Epithelial cell of esophagus (primary cell): ENCODE measurements at regions not wholly inside any gene's neighbourhood (a gene's known extent, or its start where the extent isn't known, plus 50 kb on each side); places are given as distances from the start of the nearest gene placed in this dataset.

Experiments
- DNase-seq: peaks from one replicate; pipeline ENCODE4 v3.0.0; 2010; ENCODE audit warnings: low read depth
- H3K4me3 ChIP-seq: 2 replicates; pipeline ENCODE4 v1.5.1; 2011; ENCODE audit warnings: mild to moderate bottlenecking, low read length, control low read depth
- TF ChIP-seq, protein P1 (sequence below): IDR thresholded peaks from 2 replicates; pipeline ENCODE4 v1.5.1; 2011; ENCODE audit warnings: low read depth, mild to moderate bottlenecking, low read length, control low read depth, inconsistent platforms; ENCODE audit not compliant: insufficient read depth; ENCODE audit errors: missing control alignments

DNA sequence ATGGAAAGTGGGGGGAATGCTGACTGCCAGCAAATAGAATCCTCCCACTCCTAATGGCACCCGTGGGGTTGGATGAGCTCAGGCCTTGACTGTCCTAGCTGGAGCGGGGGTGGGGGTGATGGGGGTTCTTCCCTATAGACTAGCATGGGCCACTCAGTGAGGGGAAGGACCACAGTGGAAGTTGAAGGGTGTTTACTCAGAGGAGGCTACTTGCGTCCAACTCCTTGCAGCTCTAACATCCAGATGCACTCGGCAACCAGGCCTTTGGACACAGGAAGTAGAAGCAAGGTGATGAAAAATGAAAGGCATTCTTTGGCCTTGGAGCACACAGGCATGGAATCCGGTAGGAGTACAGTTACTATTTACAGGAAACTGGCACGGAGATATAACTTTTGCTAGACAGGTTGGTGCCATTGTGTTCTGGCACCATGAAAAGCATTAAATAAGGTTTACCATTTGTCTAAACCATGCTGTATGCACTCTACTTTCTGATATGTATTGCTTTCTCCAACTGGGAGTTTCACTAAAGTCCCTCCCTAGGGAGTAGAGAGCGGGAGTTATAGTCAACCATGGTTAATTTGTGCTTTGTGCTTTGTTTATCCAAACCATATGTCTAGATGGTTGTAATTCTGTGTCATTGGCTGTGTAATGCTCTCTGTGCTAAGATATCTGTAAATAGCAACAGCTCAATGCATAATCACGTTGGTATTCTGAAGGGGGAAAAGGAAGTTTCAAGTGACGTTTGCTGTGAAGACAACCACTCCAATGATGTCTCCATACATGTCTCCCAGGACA, 125.3 kb downstream of the TSHZ3 start:
- peak; percentile 64 for DNase-seq
- TF ChIP-seq, protein P1, sequence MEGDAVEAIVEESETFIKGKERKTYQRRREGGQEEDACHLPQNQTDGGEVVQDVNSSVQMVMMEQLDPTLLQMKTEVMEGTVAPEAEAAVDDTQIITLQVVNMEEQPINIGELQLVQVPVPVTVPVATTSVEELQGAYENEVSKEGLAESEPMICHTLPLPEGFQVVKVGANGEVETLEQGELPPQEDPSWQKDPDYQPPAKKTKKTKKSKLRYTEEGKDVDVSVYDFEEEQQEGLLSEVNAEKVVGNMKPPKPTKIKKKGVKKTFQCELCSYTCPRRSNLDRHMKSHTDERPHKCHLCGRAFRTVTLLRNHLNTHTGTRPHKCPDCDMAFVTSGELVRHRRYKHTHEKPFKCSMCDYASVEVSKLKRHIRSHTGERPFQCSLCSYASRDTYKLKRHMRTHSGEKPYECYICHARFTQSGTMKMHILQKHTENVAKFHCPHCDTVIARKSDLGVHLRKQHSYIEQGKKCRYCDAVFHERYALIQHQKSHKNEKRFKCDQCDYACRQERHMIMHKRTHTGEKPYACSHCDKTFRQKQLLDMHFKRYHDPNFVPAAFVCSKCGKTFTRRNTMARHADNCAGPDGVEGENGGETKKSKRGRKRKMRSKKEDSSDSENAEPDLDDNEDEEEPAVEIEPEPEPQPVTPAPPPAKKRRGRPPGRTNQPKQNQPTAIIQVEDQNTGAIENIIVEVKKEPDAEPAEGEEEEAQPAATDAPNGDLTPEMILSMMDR, result no peak

DNA sequence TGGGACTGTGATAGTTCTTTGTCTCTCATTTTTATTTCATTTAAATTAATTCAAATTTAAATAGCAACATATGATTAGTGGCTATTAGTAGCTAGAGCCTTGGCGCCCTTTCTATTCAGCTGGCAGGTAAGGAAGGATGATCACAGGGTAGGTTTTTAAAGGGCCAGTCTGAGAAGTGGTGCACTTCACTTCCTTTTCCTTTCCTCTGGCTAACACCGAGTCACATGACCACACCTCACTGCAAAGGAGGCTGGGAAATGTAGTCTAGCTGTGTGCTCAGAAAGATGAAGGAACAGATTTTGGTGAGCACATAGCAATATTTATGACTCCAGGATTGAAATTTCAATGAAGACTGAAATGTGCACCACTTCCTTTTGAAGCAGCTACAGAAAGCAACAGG, 128.7 kb downstream of the TSHZ3 start:
- TF ChIP-seq, protein P1, result no peak
- peak; percentile 44 for DNase-seq

More for the DNA sequence above, 125.3 kb downstream of the TSHZ3 start:
- H3K4me3 ChIP-seq, result no peak overlapping the region

GRCh38 chr19:31214997-31215396, 134.2 kb downstream of the TSHZ3 start:
- DNase-seq, result peak; percentile 63
- TF ChIP-seq, protein P1, result no peak
- no peak overlapping the region for H3K4me3 ChIP-seq

More for the DNA sequence above, 128.7 kb downstream of the TSHZ3 start:
- no peak overlapping the region for H3K4me3 ChIP-seq

DNA sequence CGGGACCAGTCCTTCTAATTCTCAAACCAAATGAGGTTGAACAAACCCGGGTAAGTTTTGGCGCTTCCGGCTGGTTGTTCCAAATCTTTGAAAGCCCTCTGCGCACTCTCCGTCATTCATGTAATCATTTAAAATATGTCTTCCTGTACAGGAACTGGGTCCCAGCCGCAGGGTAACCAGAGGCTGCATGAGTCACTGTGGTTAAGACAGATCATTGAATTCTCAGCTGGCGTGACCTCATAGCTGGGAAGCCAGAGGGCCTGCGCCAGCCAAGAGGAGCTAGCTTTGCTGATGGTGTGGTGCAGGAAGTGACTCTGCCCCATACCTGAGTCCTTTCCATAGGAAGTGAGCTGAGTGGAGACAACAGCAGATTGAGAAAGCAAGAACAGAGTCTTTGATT, 135.2 kb downstream of the TSHZ3 start:
- H3K4me3 ChIP-seq, result no peak overlapping the region
- TF ChIP-seq, protein P1, result no peak
- peak; percentile 100 for DNase-seq

- TF ChIP-seq, protein P1, result no peak
- DNase-seq, result no peak
- H3K4me3 ChIP-seq, result no peak overlapping the region
Measured at GRCh38 chr19:31211088-31211487, 138.1 kb downstream of the TSHZ3 start.

DNA sequence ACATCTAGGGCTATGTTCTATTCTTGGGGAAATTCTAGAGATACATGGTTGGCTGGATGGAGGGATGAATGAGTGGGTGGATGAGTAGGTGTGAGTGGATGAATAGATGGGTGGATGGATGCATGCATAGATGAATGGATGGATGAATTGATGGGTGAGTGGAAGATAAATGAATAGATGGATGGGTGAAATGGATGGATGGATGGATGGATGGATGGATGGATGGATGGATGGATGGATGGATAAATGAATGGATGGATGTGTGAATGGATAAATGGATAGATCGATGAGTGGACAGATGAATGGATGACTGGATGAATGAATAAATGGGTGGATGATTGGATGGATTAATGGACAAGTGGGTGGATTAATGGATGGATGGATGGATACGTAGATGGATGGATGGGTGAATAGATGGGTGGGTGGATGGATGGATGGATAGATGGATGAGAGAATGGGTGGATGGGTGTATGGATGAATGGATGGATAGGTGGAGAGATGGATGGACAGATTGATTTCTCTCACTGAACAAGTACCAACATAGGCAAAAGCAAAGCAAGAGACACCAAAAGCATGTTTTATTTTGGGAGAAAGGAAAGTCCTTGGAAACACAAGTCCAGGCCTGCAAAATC, 143.2 kb downstream of the TSHZ3 start:
- TF ChIP-seq, protein P1, result no peak
- no peak overlapping the region for H3K4me3 ChIP-seq
- DNase-seq, result no peak
